HCT116 (cell line): ENCODE measurements at regions not wholly inside any gene's neighbourhood (a gene's known extent, or its start where the extent isn't known, plus 50 kb on each side); places are given as distances from the start of the nearest gene placed in this dataset.

ENCODE experiments used
- ATAC-seq: fragments of 200-7000 bp; cut with Tn5 transposase; 2 replicates; pipeline ENCODE4 v1.9.1; 2020; ENCODE audit warnings: mild to moderate bottlenecking, moderate library complexity
- BruUV-seq: library from RNA; stranded (reverse); fragments of 400-500 nt; replicated peaks from 2 replicates; lab custom pipeline; 2021; lab: Mats Ljungman, UMichigan
- CTCF ChIA-PET: fragments of 300-600 bp; sonication (Branson Sonifier 250); formaldehyde crosslinking; loops from one replicate; lab custom pipeline; 2021; ENCODE audit warnings: antibody characterized with exemption; lab: Charles Lee
- POLR2A ChIA-PET: fragments of 300-600, 350-600 bp; sonication (Branson Sonifier 250); formaldehyde crosslinking; loops from one replicate; lab custom pipeline; 2021; ENCODE audit warnings: antibody characterized with exemption; lab: Charles Lee
- RAD21 ChIA-PET, 2 experiments: fragments of 300-600 bp; sonication (Branson Sonifier 250); formaldehyde crosslinking; loops; one replicate each; lab custom pipeline; 2023; ENCODE audit warnings: low total read pairs in 2 of 2; ENCODE audit not compliant: uncharacterized antibody in 2 of 2, unreplicated experiment in 2 of 2, low non-redundant PET in 1 of 2; lab: Charles Lee
- DNase-seq: peaks from one replicate; pipeline ENCODE4 v3.0.0-alpha.2; 2010; ENCODE audit warnings: low read depth, low spot score
- H2AFZ ChIP-seq: fragments of 200-600 bp; shearing (Covaris generic), sonication (generic); 2 replicates; pipeline ENCODE4 v1.6.1; 2017; ENCODE audit warnings: low read depth, mixed run types, mixed read lengths, antibody characterized with exemption, low read length; ENCODE audit not compliant: poor library complexity, severe bottlenecking
- H3K27ac ChIP-seq: 2 replicates; pipeline ENCODE4 v1.5.1; 2012; ENCODE audit warnings: low read depth, low read length
- H3K27me3 ChIP-seq: fragments of 200-600 bp; sonication (generic); 2 replicates; pipeline ENCODE4 v1.6.1; 2016; ENCODE audit warnings: mixed run types, low read length, mixed read lengths; ENCODE audit not compliant: insufficient read depth
- H3K36me3 ChIP-seq, 2 experiments: fragments of 200-500 bp in 1 of 2; fragments of 200-600 bp in 1 of 2; sonication (Bioruptor generic) in 1 of 2; sonication (generic) in 1 of 2; 2 replicates each; pipeline versions ENCODE4 v1.5.1 to v1.6.1; 2014 to 2016; ENCODE audit warnings: low read length in 2 of 2, inconsistent platforms in 1 of 2, mixed read lengths in 1 of 2, mixed run types in 1 of 2; ENCODE audit not compliant: insufficient read depth in 2 of 2, control insufficient read depth in 1 of 2
- H3K4me1 ChIP-seq, 2 experiments: fragments of 200-600 bp in 1 of 2; sonication (generic) in 1 of 2; 2 replicates each; pipeline versions ENCODE4 v1.5.1 to v1.6.1; 2012 to 2017; ENCODE audit warnings: low read length in 2 of 2, inconsistent platforms in 1 of 2, mild to moderate bottlenecking in 1 of 2, mixed read lengths in 1 of 2, mixed run types in 1 of 2, moderate library complexity in 1 of 2; ENCODE audit not compliant: insufficient read depth in 2 of 2, control insufficient read depth in 1 of 2
- H3K4me2 ChIP-seq: fragments of 200-600 bp; sonication (generic); 2 replicates; pipeline ENCODE4 v1.6.1; 2017; ENCODE audit warnings: mixed run types, low read length, mixed read lengths
- H3K4me3 ChIP-seq, 2 experiments: fragments of 200-600 bp in 1 of 2; sonication (generic) in 1 of 2; replicated peaks in 1 of 2; 2 replicates each; pipeline ENCODE4 v1.5.1; 2011 to 2016; ENCODE audit warnings: low read length in 2 of 2, control low read depth in 1 of 2, low read depth in 1 of 2, mild to moderate bottlenecking in 1 of 2, mixed read lengths in 1 of 2, mixed run types in 1 of 2
- H3K79me2 ChIP-seq: fragments of 200-600 bp; sonication (generic); 2 replicates; pipeline ENCODE4 v1.6.1; 2017; ENCODE audit warnings: mild to moderate bottlenecking, mixed run types, low read length, moderate library complexity, mixed read lengths; ENCODE audit not compliant: insufficient read depth
- H3K9ac ChIP-seq: fragments of 200-600 bp; sonication (generic); 2 replicates; pipeline ENCODE4 v1.6.1; 2016; ENCODE audit warnings: low read length, mixed read lengths
- H3K9me2 ChIP-seq: fragments of 200-600 bp; sonication (generic), shearing (Covaris generic); 2 replicates; pipeline ENCODE4 v1.6.1; 2017; ENCODE audit warnings: mixed run types, mild to moderate bottlenecking, moderate library complexity; ENCODE audit not compliant: insufficient read depth
- H3K9me3 ChIP-seq, 2 experiments: fragments of 200-500 bp in 1 of 2; fragments of 200-600 bp in 1 of 2; sonication (Bioruptor generic) in 1 of 2; sonication (generic) in 1 of 2; 2 replicates each; pipeline ENCODE4 v1.6.1; 2014 to 2017; ENCODE audit warnings: low read length in 2 of 2, mixed read lengths in 2 of 2, inconsistent platforms in 1 of 2, low read depth in 1 of 2, mild to moderate bottlenecking in 1 of 2, mixed run types in 1 of 2, moderate library complexity in 1 of 2; ENCODE audit not compliant: control insufficient read depth in 1 of 2, insufficient read depth in 1 of 2
- H4K20me1 ChIP-seq: fragments of 200-600 bp; sonication (generic), shearing (Covaris generic); 2 replicates; pipeline ENCODE4 v1.6.1; 2017; ENCODE audit warnings: mixed run types, mild to moderate bottlenecking, moderate library complexity; ENCODE audit not compliant: insufficient read depth
- CBX3 ChIP-seq: IDR thresholded peaks from 2 replicates; pipeline ENCODE4 v1.6.1; 2012; ENCODE audit warnings: low read depth
- CEBPB ChIP-seq: IDR thresholded peaks from 2 replicates; pipeline ENCODE4 v1.6.1; 2012; ENCODE audit warnings: low read depth
- EGR1 ChIP-seq: IDR thresholded peaks from 2 replicates; pipeline ENCODE4 v1.6.1; 2012; ENCODE audit warnings: low read depth
- EZH2 ChIP-seq: fragments of 200-600 bp; sonication (generic); IDR thresholded peaks from 2 replicates; pipeline ENCODE4 v1.6.1; 2017; ENCODE audit warnings: antibody characterized with exemption, mixed run types
- EZH2phosphoT487 ChIP-seq: fragments of 200-600 bp; IDR thresholded peaks from 2 replicates; pipeline ENCODE4 v1.6.1; 2018; ENCODE audit warnings: antibody characterized with exemption, borderline replicate concordance
- JUND ChIP-seq: IDR thresholded peaks from 2 replicates; pipeline ENCODE4 v1.6.1; 2012
- MAX ChIP-seq: IDR thresholded peaks from 2 replicates; pipeline ENCODE4 v1.6.1; 2012
- POLR2A ChIP-seq: IDR thresholded peaks from 2 replicates; pipeline ENCODE4 v1.7.0; 2011; ENCODE audit warnings: borderline replicate concordance; ENCODE audit not compliant: insufficient read depth, insufficient read length; ENCODE audit errors: extremely low read depth
- RAD21 ChIP-seq: IDR thresholded peaks from 2 replicates; pipeline ENCODE4 v1.6.1; 2012; ENCODE audit warnings: low read depth, mild to moderate bottlenecking
- SIN3A ChIP-seq: IDR thresholded peaks from 2 replicates; pipeline ENCODE4 v1.6.1; 2012; ENCODE audit warnings: low read depth
- SRF ChIP-seq: IDR thresholded peaks from 2 replicates; pipeline ENCODE4 v1.6.1; 2012; ENCODE audit warnings: low read depth
- TCF7L2 ChIP-seq: IDR thresholded peaks from 2 replicates; pipeline ENCODE4 v1.7.0; 2011; ENCODE audit warnings: borderline replicate concordance, inconsistent platforms; ENCODE audit not compliant: insufficient read depth, insufficient read length; ENCODE audit errors: extremely low read depth
- YY1 ChIP-seq: IDR thresholded peaks from 2 replicates; pipeline ENCODE4 v1.6.1; 2011; ENCODE audit warnings: low read length, low read depth, moderate library complexity, mild to moderate bottlenecking; ENCODE audit not compliant: insufficient replicate concordance; ENCODE audit errors: extremely low read depth
- ZFX ChIP-seq: fragments of 450-650 bp; IDR thresholded peaks from 2 replicates; pipeline ENCODE4 v1.6.1; 2017
- ZNF274 ChIP-seq: fragments of 200-500 bp; sonication (Bioruptor generic); IDR thresholded peaks from 2 replicates; pipeline ENCODE4 v1.6.1; 2014; ENCODE audit warnings: mild to moderate bottlenecking, low read depth, low read length, inconsistent platforms
- intact Hi-C: fragments of 100-400 bp; cut with micrococcal nuclease; formaldehyde crosslinking; loops from 2 replicates; pipeline ENCODE4 v1.10.0; 2022
- TF ChIP-seq, protein P1 (sequence below), 3 experiments: fragments of 200-600 bp in 1 of 3; sonication (generic) in 1 of 3; IDR thresholded peaks in 2 of 3; conservative IDR thresholded peaks in 1 of 3; 2 replicates each; pipeline ENCODE4 v1.5.1; 2012 to 2017; ENCODE audit warnings: low read depth in 2 of 3, low read length in 2 of 3, antibody characterized with exemption in 1 of 3, borderline replicate concordance in 1 of 3, control low read depth in 1 of 3, mild to moderate bottlenecking in 1 of 3, mixed read lengths in 1 of 3, mixed run types in 1 of 3, moderate library complexity in 1 of 3; ENCODE audit not compliant: insufficient read depth in 1 of 3
- TF ChIP-seq, protein P2 (sequence below): IDR thresholded peaks from 2 replicates; pipeline ENCODE4 v1.6.1; 2012

- H3K4me1 ChIP-seq, result no peaks in the 10 kb centered on the region
- no peak overlapping the region for H3K27ac ChIP-seq
- H3K27me3 ChIP-seq, result no peaks in the 10 kb centered on the region
- ATAC-seq (no peak), DNase-seq (no peak)
- RAD21 ChIA-PET, result no interaction called here
- no peak overlapping the region for H2AFZ ChIP-seq
- H3K4me3 ChIP-seq, result no peak overlapping the region
- POLR2A ChIA-PET, result no interaction called here
- intact Hi-C loops, result no loop called here
- no peaks in the 10 kb centered on the region for H3K9me3 ChIP-seq
- no peak overlapping the region for H3K4me2 ChIP-seq
- no peaks in the 10 kb centered on the region for H4K20me1 ChIP-seq
- H3K36me3 ChIP-seq, result no peaks in the 10 kb centered on the region
- TF ChIP-seq YY1 (no peak), EGR1 (no peak), RAD21 (no peak), EZH2phosphoT487 (no peak), JUND (no peak), TCF7L2 (no peak), CBX3 (no peak), POLR2A (no peak), SIN3A (no peak), ZNF274 (no peak), MAX (no peak), CEBPB (no peak), SRF (no peak), ZFX (no peak), EZH2 (no peak)
- TF ChIP-seq, protein P1, sequence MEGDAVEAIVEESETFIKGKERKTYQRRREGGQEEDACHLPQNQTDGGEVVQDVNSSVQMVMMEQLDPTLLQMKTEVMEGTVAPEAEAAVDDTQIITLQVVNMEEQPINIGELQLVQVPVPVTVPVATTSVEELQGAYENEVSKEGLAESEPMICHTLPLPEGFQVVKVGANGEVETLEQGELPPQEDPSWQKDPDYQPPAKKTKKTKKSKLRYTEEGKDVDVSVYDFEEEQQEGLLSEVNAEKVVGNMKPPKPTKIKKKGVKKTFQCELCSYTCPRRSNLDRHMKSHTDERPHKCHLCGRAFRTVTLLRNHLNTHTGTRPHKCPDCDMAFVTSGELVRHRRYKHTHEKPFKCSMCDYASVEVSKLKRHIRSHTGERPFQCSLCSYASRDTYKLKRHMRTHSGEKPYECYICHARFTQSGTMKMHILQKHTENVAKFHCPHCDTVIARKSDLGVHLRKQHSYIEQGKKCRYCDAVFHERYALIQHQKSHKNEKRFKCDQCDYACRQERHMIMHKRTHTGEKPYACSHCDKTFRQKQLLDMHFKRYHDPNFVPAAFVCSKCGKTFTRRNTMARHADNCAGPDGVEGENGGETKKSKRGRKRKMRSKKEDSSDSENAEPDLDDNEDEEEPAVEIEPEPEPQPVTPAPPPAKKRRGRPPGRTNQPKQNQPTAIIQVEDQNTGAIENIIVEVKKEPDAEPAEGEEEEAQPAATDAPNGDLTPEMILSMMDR (IDR thresholded peaks at IDR 0.05 in 2 of 3, conservative IDR thresholded peaks at IDR 0.05 in 1 of 3; ENCODE audit: borderline replicate concordance in 1 of 3, insufficient read depth in 1 of 3, low read depth in 2 of 3, low read length in 2 of 3), result no peak
- TF ChIP-seq, protein P2, sequence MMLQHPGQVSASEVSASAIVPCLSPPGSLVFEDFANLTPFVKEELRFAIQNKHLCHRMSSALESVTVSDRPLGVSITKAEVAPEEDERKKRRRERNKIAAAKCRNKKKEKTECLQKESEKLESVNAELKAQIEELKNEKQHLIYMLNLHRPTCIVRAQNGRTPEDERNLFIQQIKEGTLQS, result no peak
- H3K9ac ChIP-seq, result no peak overlapping the region
- H3K9me2 ChIP-seq, result no peaks in the 10 kb centered on the region
- CTCF ChIA-PET, result interaction anchor here (1.1 kb wide), 1 partner anchor 17 kb away, joined by 3 read pairs; no protein-coding TSS in a partner anchor
- no peaks in the 10 kb centered on the region for H3K79me2 ChIP-seq
- no TSS peak for BruUV-seq
Observed at GRCh38 chrX:109874548-109874947, 128.4 kb upstream of the TMEM164 start.
